ENCODE measurements at regions not wholly inside any gene's neighbourhood (a gene's known extent, or its start where the extent isn't known, plus 50 kb on each side); places are given as distances from the start of the nearest gene placed in this dataset.

GRCh38 chr4:123846092-123846491 is 449.5 kb downstream of the SPRY1 start:
- Histone ChIP-seq H3K36me3 (no peaks in the 10 kb centered on the region), H3K9me3 (no peaks in the 10 kb centered on the region), H3K4me1 (no peaks in the 10 kb centered on the region), H3K27me3 (no peaks in the 10 kb centered on the region), H3K4me3 (no peak overlapping the region), H3K27ac (no peak overlapping the region)
- DNase-seq, result no peak
- TF ChIP-seq POLR2A (IDR thresholded peaks at IDR 0.05) (no peak), CTCF (IDR thresholded peaks at IDR 0.05) (no peak)

GRCh38 chr4:123846561-123846960 is 450.0 kb downstream of the SPRY1 start:
- no peak for DNase-seq
- Histone ChIP-seq H3K4me1 (no peaks in the 10 kb centered on the region), H3K36me3 (no peaks in the 10 kb centered on the region), H3K27me3 (no peaks in the 10 kb centered on the region), H3K9me3 (no peaks in the 10 kb centered on the region), H3K4me3 (no peak overlapping the region), H3K27ac (no peak overlapping the region)
- no peak for TF ChIP-seq CTCF (IDR thresholded peaks at IDR 0.05)
- no peak for TF ChIP-seq POLR2A (IDR thresholded peaks at IDR 0.05)

- no peak overlapping the region for H3K4me3 ChIP-seq
- TF ChIP-seq CTCF (IDR thresholded peaks at IDR 0.05) (no peak), POLR2A (IDR thresholded peaks at IDR 0.05) (no peak)
- H3K27me3 ChIP-seq, result no peaks in the 10 kb centered on the region
- no peaks in the 10 kb centered on the region for H3K4me1 ChIP-seq
- H3K36me3 ChIP-seq, result no peaks in the 10 kb centered on the region
- H3K9me3 ChIP-seq, result no peaks in the 10 kb centered on the region
- H3K27ac ChIP-seq, result no peak overlapping the region
- no peak for DNase-seq
Observed at GRCh38 chr4:123848606-123849005, 452.0 kb downstream of the SPRY1 start.

- Histone ChIP-seq H3K27me3 (no peaks in the 10 kb centered on the region), H3K4me3 (no peak overlapping the region), H3K36me3 (no peaks in the 10 kb centered on the region), H3K9me3 (no peaks in the 10 kb centered on the region), H3K4me1 (no peaks in the 10 kb centered on the region), H3K27ac (no peak overlapping the region)
- no peak for TF ChIP-seq POLR2A (IDR thresholded peaks at IDR 0.05)
- no peak for TF ChIP-seq CTCF (IDR thresholded peaks at IDR 0.05)
- no peak for DNase-seq
Observed at GRCh38 chr4:123849495-123849894, 452.9 kb downstream of the SPRY1 start.

- Histone ChIP-seq H3K4me1 (no peaks in the 10 kb centered on the region), H3K36me3 (no peaks in the 10 kb centered on the region), H3K27me3 (no peaks in the 10 kb centered on the region), H3K27ac (no peak overlapping the region), H3K9me3 (no peaks in the 10 kb centered on the region), H3K4me3 (no peak overlapping the region)
- no peak for DNase-seq
- TF ChIP-seq CTCF (IDR thresholded peaks at IDR 0.05) (no peak), POLR2A (IDR thresholded peaks at IDR 0.05) (no peak)
Observed at GRCh38 chr4:123851521-123851920, 454.9 kb downstream of the SPRY1 start.

GRCh38 chr4:123853651-123854050 is 457.1 kb downstream of the SPRY1 start:
- Histone ChIP-seq H3K27me3 (no peaks in the 10 kb centered on the region), H3K27ac (no peak overlapping the region), H3K36me3 (no peaks in the 10 kb centered on the region), H3K4me1 (no peaks in the 10 kb centered on the region), H3K4me3 (no peak overlapping the region), H3K9me3 (no peaks in the 10 kb centered on the region)
- TF ChIP-seq CTCF (IDR thresholded peaks at IDR 0.05) (no peak), POLR2A (IDR thresholded peaks at IDR 0.05) (no peak)
- no peak for DNase-seq
